Neural cell (in vitro differentiated cells): ENCODE measurements at regions not wholly inside any gene's neighbourhood (a gene's known extent, or its start where the extent isn't known, plus 50 kb on each side); places are given as distances from the start of the nearest gene placed in this dataset.

ENCODE experiments used
- H2AFZ ChIP-seq: fragments of 200-600, 300-800 bp; sonication (generic), shearing (Covaris generic); 2 replicates; pipeline ENCODE4 v1.6.0; 2014; ENCODE audit warnings: low read depth, mild to moderate bottlenecking, antibody characterized with exemption, low read length, moderate library complexity
- H3F3A ChIP-seq: fragments of 200-600 bp; shearing (Covaris generic); 2 replicates; pipeline ENCODE4 v1.6.1; 2016; ENCODE audit warnings: mild to moderate bottlenecking, moderate library complexity, mixed read lengths, antibody characterized with exemption, low read length; ENCODE audit not compliant: insufficient read depth, poor library complexity, severe bottlenecking
- H3K27ac ChIP-seq: fragments of 200-600, 300-800 bp; sonication (generic), shearing (Covaris generic); 2 replicates; pipeline ENCODE4 v1.5.1; 2014; ENCODE audit warnings: mild to moderate bottlenecking, low read length, moderate library complexity
- H3K27me3 ChIP-seq: fragments of 300-800, 200-600 bp; sonication (generic), shearing (Covaris generic); 2 replicates; pipeline ENCODE4 v1.6.0; 2014; ENCODE audit warnings: mild to moderate bottlenecking, low read depth, low read length, moderate library complexity; ENCODE audit not compliant: insufficient read depth
- H3K36me3 ChIP-seq: fragments of 300-800, 200-600 bp; sonication (generic), shearing (Covaris generic); 2 replicates; pipeline ENCODE4 v1.5.1; 2014; ENCODE audit warnings: mild to moderate bottlenecking, antibody characterized with exemption, low read length, moderate library complexity; ENCODE audit not compliant: insufficient read depth
- H3K4me2 ChIP-seq: fragments of 300-800, 200-600 bp; sonication (generic), shearing (Covaris generic); 2 replicates; pipeline ENCODE4 v1.6.0; 2014; ENCODE audit warnings: mild to moderate bottlenecking, low read length
- H3K4me3 ChIP-seq: fragments of 300-800, 200-600 bp; sonication (generic), shearing (Covaris generic); 2 replicates; pipeline ENCODE4 v1.5.1; 2014; ENCODE audit warnings: mild to moderate bottlenecking, low read length, moderate library complexity
- H3K79me2 ChIP-seq: fragments of 200-600 bp; shearing (Covaris generic); replicated peaks from 2 replicates; pipeline ENCODE4 v1.6.0; 2014; ENCODE audit warnings: mild to moderate bottlenecking, low read length, moderate library complexity; ENCODE audit not compliant: insufficient read depth
- H3K9ac ChIP-seq: fragments of 300-800, 200-600 bp; sonication (generic), shearing (Covaris generic); 2 replicates; pipeline ENCODE4 v1.6.1; 2016; ENCODE audit warnings: mild to moderate bottlenecking, low read length, mixed read lengths
- H3K9me2 ChIP-seq: fragments of 200-600 bp; shearing (Covaris generic); 2 replicates; pipeline ENCODE4 v1.6.1; 2016; ENCODE audit warnings: mild to moderate bottlenecking, low read length, mixed read lengths; ENCODE audit not compliant: insufficient read depth
- H3K9me3 ChIP-seq: fragments of 200-600, 300-800 bp; sonication (generic), shearing (Covaris generic); 2 replicates; pipeline ENCODE4 v1.6.1; 2016; ENCODE audit warnings: mild to moderate bottlenecking, mixed run types, low read length, moderate library complexity, mixed read lengths
- H4K20me1 ChIP-seq: fragments of 200-600 bp; shearing (Covaris generic); 2 replicates; pipeline ENCODE4 v1.6.1; 2016; ENCODE audit warnings: mild to moderate bottlenecking, mixed run types; ENCODE audit not compliant: insufficient read depth
- CTCF ChIP-seq: fragments of 450-650 bp; IDR thresholded peaks from 2 replicates; pipeline ENCODE4 v1.5.1; 2014; ENCODE audit warnings: antibody characterized with exemption, mild to moderate bottlenecking, moderate library complexity; ENCODE audit not compliant: poor library complexity, severe bottlenecking
- EP300 ChIP-seq: fragments of 450-650 bp; conservative IDR thresholded peaks from 2 replicates; pipeline ENCODE4 v1.6.1; 2014; ENCODE audit warnings: antibody characterized with exemption, mild to moderate bottlenecking, moderate library complexity; ENCODE audit not compliant: poor library complexity, severe bottlenecking
- EZH2 ChIP-seq: fragments of 200-600, 300-800 bp; shearing (Covaris generic), sonication (generic); IDR thresholded peaks from 2 replicates; pipeline ENCODE4 v1.6.1; 2014; ENCODE audit warnings: antibody characterized with exemption, low read length, borderline replicate concordance, mild to moderate bottlenecking; ENCODE audit not compliant: insufficient read depth, poor library complexity, severe bottlenecking
- MXI1 ChIP-seq: fragments of 450-650 bp; conservative IDR thresholded peaks from 2 replicates; pipeline ENCODE4 v1.6.1; 2014; ENCODE audit warnings: antibody characterized with exemption, mild to moderate bottlenecking; ENCODE audit not compliant: poor library complexity, severe bottlenecking
- POLR2AphosphoS5 ChIP-seq: IDR thresholded peaks from 2 replicates; pipeline ENCODE4 v1.6.1; 2012
- RAD21 ChIP-seq: fragments of 450-650 bp; conservative IDR thresholded peaks from 2 replicates; pipeline ENCODE4 v1.6.1; 2014; ENCODE audit warnings: antibody characterized with exemption, mild to moderate bottlenecking, moderate library complexity
- REST ChIP-seq: IDR thresholded peaks from 2 replicates; pipeline ENCODE4 v1.6.1; 2012; ENCODE audit warnings: borderline replicate concordance
- SMC3 ChIP-seq: fragments of 450-650 bp; conservative IDR thresholded peaks from 2 replicates; pipeline ENCODE4 v1.6.1; 2014; ENCODE audit warnings: antibody characterized with exemption, mild to moderate bottlenecking, moderate library complexity; ENCODE audit not compliant: poor library complexity
- TAF1 ChIP-seq: IDR thresholded peaks from 2 replicates; pipeline ENCODE4 v1.6.1; 2012; ENCODE audit warnings: low read depth

GRCh38 chr4:144499777-144500176, 146.2 kb upstream of the HHIP start:
- Histone ChIP-seq H3K27ac (no peak overlapping the region), H3F3A (no peaks in the 10 kb centered on the region), H3K4me2 (no peak overlapping the region), H3K36me3 (no peaks in the 10 kb centered on the region), H3K9ac (no peak overlapping the region), H3K9me3 (no peaks in the 10 kb centered on the region), H3K27me3 (no peaks in the 10 kb centered on the region), H4K20me1 (no peaks in the 10 kb centered on the region), H3K4me3 (no peak overlapping the region), H2AFZ (no peak overlapping the region), H3K9me2 (no peaks in the 10 kb centered on the region), H3K79me2 (no peaks in the 10 kb centered on the region)
- TF ChIP-seq REST, result no peak
- TF ChIP-seq MXI1, result no peak
- no peak for TF ChIP-seq RAD21
- TF ChIP-seq CTCF, result no peak
- TF ChIP-seq EZH2, result no peak
- no peak for TF ChIP-seq POLR2AphosphoS5
- no peak for TF ChIP-seq SMC3
- TF ChIP-seq TAF1, result no peak
- TF ChIP-seq EP300, result no peak

GRCh38 chr4:144501231-144501780, 144.7 kb upstream of the HHIP start:
- no peaks in the 10 kb centered on the region for H3K36me3 ChIP-seq
- no peaks in the 10 kb centered on the region for H3K27me3 ChIP-seq
- H4K20me1 ChIP-seq, result no peaks in the 10 kb centered on the region
- TF ChIP-seq POLR2AphosphoS5, result no peak
- no peaks in the 10 kb centered on the region for H3K9me2 ChIP-seq
- no peak overlapping the region for H3K9ac ChIP-seq
- no peaks in the 10 kb centered on the region for H3K9me3 ChIP-seq
- H3K79me2 ChIP-seq, result no peaks in the 10 kb centered on the region
- H3K27ac ChIP-seq, result no peak overlapping the region
- no peak overlapping the region for H3K4me3 ChIP-seq
- H2AFZ ChIP-seq, result no peak overlapping the region
- no peaks in the 10 kb centered on the region for H3F3A ChIP-seq
- H3K4me2 ChIP-seq, result no peak overlapping the region

- TF ChIP-seq EZH2, result no peak
- TF ChIP-seq TAF1, result no peak
- no peak for TF ChIP-seq EP300
- no peak for TF ChIP-seq REST
- TF ChIP-seq RAD21, result no peak
- Histone ChIP-seq H3F3A (no peaks in the 10 kb centered on the region), H3K79me2 (no peaks in the 10 kb centered on the region), H3K9ac (no peak overlapping the region), H3K9me3 (no peaks in the 10 kb centered on the region), H3K9me2 (no peaks in the 10 kb centered on the region), H2AFZ (no peak overlapping the region), H4K20me1 (no peaks in the 10 kb centered on the region), H3K4me3 (no peak overlapping the region), H3K4me2 (no peak overlapping the region), H3K27me3 (no peaks in the 10 kb centered on the region), H3K36me3 (no peaks in the 10 kb centered on the region), H3K27ac (no peak overlapping the region)
These were observed 141.1 kb upstream of the HHIP start for GRCh38 chr4:144504883-144505282.
